Erythroblast (primary cell): ENCODE measurements at regions not wholly inside any gene's neighbourhood (a gene's known extent, or its start where the extent isn't known, plus 50 kb on each side); places are given as distances from the start of the nearest gene placed in this dataset.

Source experiments
- GATA1 ChIP-seq: IDR thresholded peaks from 2 replicates; pipeline ENCODE4 v1.6.1; 2011; ENCODE audit warnings: low read depth, mild to moderate bottlenecking, control low read depth, low read length, moderate library complexity
- POLR2A ChIP-seq: IDR thresholded peaks from 2 replicates; pipeline ENCODE4 v1.6.1; 2011; ENCODE audit warnings: mild to moderate bottlenecking, low read length

DNA sequence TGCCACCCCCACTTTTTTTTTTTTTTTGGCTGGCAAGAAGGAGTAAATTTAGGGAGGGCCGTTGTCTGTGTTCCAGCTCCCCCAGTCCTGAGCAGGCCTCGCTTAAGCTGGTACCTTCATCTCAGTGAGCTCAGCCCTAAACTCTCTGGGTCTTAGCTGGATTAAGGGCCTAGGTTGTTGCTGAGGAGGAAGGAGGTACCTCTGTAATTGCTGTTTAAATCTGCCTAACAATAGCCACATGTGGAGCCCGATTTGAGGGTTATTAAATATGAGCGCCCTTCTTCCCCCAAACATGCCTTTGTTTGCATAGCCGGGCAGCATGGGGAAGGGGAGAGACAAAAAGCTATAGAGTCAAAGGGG lies 179.0 kb upstream of the PITX1 start:
- TF ChIP-seq POLR2A, result no peak
- no peak for TF ChIP-seq GATA1
